Putamen (tissue), 1 donor: ENCODE measurements at regions not wholly inside any gene's neighbourhood (a gene's known extent, or its start where the extent isn't known, plus 50 kb on each side); places are given as distances from the start of the nearest gene placed in this dataset.
"Not testable (repeated sequence)": the region's sequence is repeated elsewhere in the genome, so short reads cannot be mapped to it uniquely, and the experiment has no call there.

ENCODE experiments used
- DNase-seq: peaks from one replicate; pipeline ENCODE4 v3.0.0-alpha.2; 2016; ENCODE audit warnings: low spot score

- DNase-seq: no peak
These were observed 292.3 kb downstream of the DAD1 start for GRCh38 chr14:22296722-22297121.

GRCh38 chr14:22296088-22296487, 292.9 kb downstream of the DAD1 start:
- no peak for DNase-seq

- DNase-seq: no peak
These were observed 297.6 kb downstream of the DAD1 start for GRCh38 chr14:22291406-22291805.

- DNase-seq: no peak
These were observed 299.5 kb downstream of the DAD1 start for GRCh38 chr14:22289570-22289969.

- no peak for DNase-seq
These were observed 303.0 kb downstream of the DAD1 start for GRCh38 chr14:22285991-22286390.

GRCh38 chr14:22282949-22283348, 306.1 kb downstream of the DAD1 start:
- no peak for DNase-seq

GRCh38 chr14:22282417-22282816, 306.6 kb downstream of the DAD1 start:
- DNase-seq: no peak

- DNase-seq: not testable (repeated sequence)
These were observed 307.6 kb downstream of the DAD1 start for GRCh38 chr14:22281447-22281874.

GRCh38 chr14:22280497-22281316, 308.3 kb downstream of the DAD1 start:
- no peak for DNase-seq

- no peak for DNase-seq
These were observed 311.9 kb downstream of the DAD1 start for GRCh38 chr14:22276913-22277816.

GRCh38 chr14:22271838-22272799, 316.9 kb downstream of the DAD1 start:
- DNase-seq: no peak

- peak; percentile 22 for DNase-seq
These were observed 320.1 kb downstream of the DAD1 start for GRCh38 chr14:22268875-22269274.

- DNase-seq: no peak
These were observed 322.3 kb downstream of the DAD1 start for GRCh38 chr14:22266683-22267082.

- DNase-seq: no peak
These were observed 322.9 kb downstream of the DAD1 start for GRCh38 chr14:22266142-22266442.

- DNase-seq: no peak
These were observed 323.5 kb downstream of the DAD1 start for GRCh38 chr14:22265319-22266141.

- no peak for DNase-seq
These were observed 324.3 kb downstream of the DAD1 start for GRCh38 chr14:22264759-22265158.

GRCh38 chr14:22263961-22264360, 325.1 kb downstream of the DAD1 start:
- DNase-seq: no peak

GRCh38 chr14:22262881-22263280, 326.1 kb downstream of the DAD1 start:
- DNase-seq: no peak

- DNase-seq: no peak
These were observed 333.7 kb downstream of the DAD1 start for GRCh38 chr14:22255017-22255950.

GRCh38 chr14:22252686-22253085, 336.3 kb downstream of the DAD1 start:
- no peak for DNase-seq
